MM.1S (cell line): ENCODE measurements at regions not wholly inside any gene's neighbourhood (a gene's known extent, or its start where the extent isn't known, plus 50 kb on each side); places are given as distances from the start of the nearest gene placed in this dataset.

Experiments
- DNase-seq: peaks from one replicate; pipeline ENCODE4 v3.0.0-alpha.2; 2015
- H2AFZ ChIP-seq: fragments of 300-600 bp; sonication (generic); 2 replicates; pipeline ENCODE4 v1.6.0; 2016; ENCODE audit warnings: antibody characterized with exemption, low read length
- H3F3A ChIP-seq: fragments of 300-600 bp; sonication (generic); 2 replicates; pipeline ENCODE4 v1.6.1; 2016; ENCODE audit warnings: mild to moderate bottlenecking, antibody characterized with exemption, low read length, moderate library complexity, mixed read lengths; ENCODE audit not compliant: insufficient read depth
- H3K27ac ChIP-seq: fragments of 300-600 bp; sonication (generic); 2 replicates; pipeline ENCODE4 v1.5.1; 2016; ENCODE audit warnings: mild to moderate bottlenecking, low read length
- H3K27me3 ChIP-seq: fragments of 300-600 bp; sonication (generic); replicated peaks from 2 replicates; pipeline ENCODE4 v1.6.0; 2016; ENCODE audit warnings: low read length; ENCODE audit not compliant: insufficient read depth
- H3K36me3 ChIP-seq: fragments of 300-600 bp; sonication (generic); replicated peaks from 2 replicates; pipeline ENCODE4 v1.6.1; 2016; ENCODE audit warnings: mild to moderate bottlenecking, low read length, mixed read lengths; ENCODE audit not compliant: insufficient read depth
- H3K4me1 ChIP-seq: fragments of 300-600 bp; sonication (generic); 2 replicates; pipeline ENCODE4 v1.6.1; 2016; ENCODE audit warnings: low read length, mixed read lengths
- H3K4me2 ChIP-seq: fragments of 300-600 bp; sonication (generic); 2 replicates; pipeline ENCODE4 v1.6.0; 2016; ENCODE audit warnings: low read depth, low read length
- H3K4me3 ChIP-seq: fragments of 300-600 bp; sonication (generic); 2 replicates; pipeline ENCODE4 v1.5.1; 2016; ENCODE audit warnings: low read length, mixed read lengths
- H3K79me2 ChIP-seq: fragments of 300-600 bp; sonication (generic); 2 replicates; pipeline ENCODE4 v1.6.1; 2016; ENCODE audit warnings: mixed run types, low read length, mixed read lengths
- H3K9ac ChIP-seq: fragments of 300-600 bp; sonication (generic); 2 replicates; pipeline ENCODE4 v1.6.1; 2016; ENCODE audit warnings: low read length, mixed read lengths
- H3K9me2 ChIP-seq: fragments of 300-600 bp; sonication (generic); replicated peaks from 2 replicates; pipeline ENCODE4 v1.6.1; 2016; ENCODE audit warnings: mild to moderate bottlenecking, low read length, mixed read lengths; ENCODE audit not compliant: insufficient read depth
- H3K9me3 ChIP-seq: fragments of 300-600 bp; sonication (generic); replicated peaks from 2 replicates; pipeline ENCODE4 v1.6.1; 2016; ENCODE audit warnings: mild to moderate bottlenecking, low read length, mixed read lengths; ENCODE audit not compliant: insufficient read depth
- H4K20me1 ChIP-seq: fragments of 300-600 bp; sonication (generic); 2 replicates; pipeline ENCODE4 v1.6.1; 2016; ENCODE audit warnings: mild to moderate bottlenecking, low read length, moderate library complexity, mixed read lengths; ENCODE audit not compliant: insufficient read depth
- EZH2 ChIP-seq: fragments of 300-600 bp; sonication (generic); optimal IDR thresholded peaks from 2 replicates; pipeline ENCODE3; 2017; ENCODE audit warnings: low read depth, mild to moderate bottlenecking, antibody characterized with exemption, low read length, mixed read lengths
- EZH2phosphoT487 ChIP-seq: fragments of 300-600 bp; sonication (generic); IDR thresholded peaks from 2 replicates; pipeline ENCODE4 v1.6.1; 2018; ENCODE audit warnings: antibody characterized with exemption, low read length
- TF ChIP-seq, protein P1 (sequence below): fragments of 300-600 bp; sonication (generic); IDR thresholded peaks from 2 replicates; pipeline ENCODE4 v1.5.1; 2016; ENCODE audit warnings: antibody characterized with exemption, low read length, mixed read lengths

DNA sequence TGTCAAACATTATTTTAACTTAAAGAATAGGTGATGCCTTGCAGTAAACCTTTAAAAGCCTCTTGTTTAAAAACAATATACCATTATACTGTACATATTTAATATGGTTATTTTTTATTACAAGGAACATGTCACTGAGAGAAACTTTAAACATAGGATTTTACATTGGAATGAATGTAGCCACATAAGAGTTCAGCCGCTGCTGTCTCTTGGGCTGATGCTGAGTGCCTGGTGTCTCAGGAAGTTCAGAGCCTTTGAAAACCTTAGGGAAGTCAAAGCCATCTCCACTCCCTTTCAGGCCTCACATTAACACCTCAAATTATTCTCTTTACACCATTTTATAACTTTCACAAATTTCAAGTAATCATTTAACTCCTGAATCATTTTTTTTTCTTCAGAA is 93.5 kb upstream of the DKK2 start:
- TF ChIP-seq, protein P1, sequence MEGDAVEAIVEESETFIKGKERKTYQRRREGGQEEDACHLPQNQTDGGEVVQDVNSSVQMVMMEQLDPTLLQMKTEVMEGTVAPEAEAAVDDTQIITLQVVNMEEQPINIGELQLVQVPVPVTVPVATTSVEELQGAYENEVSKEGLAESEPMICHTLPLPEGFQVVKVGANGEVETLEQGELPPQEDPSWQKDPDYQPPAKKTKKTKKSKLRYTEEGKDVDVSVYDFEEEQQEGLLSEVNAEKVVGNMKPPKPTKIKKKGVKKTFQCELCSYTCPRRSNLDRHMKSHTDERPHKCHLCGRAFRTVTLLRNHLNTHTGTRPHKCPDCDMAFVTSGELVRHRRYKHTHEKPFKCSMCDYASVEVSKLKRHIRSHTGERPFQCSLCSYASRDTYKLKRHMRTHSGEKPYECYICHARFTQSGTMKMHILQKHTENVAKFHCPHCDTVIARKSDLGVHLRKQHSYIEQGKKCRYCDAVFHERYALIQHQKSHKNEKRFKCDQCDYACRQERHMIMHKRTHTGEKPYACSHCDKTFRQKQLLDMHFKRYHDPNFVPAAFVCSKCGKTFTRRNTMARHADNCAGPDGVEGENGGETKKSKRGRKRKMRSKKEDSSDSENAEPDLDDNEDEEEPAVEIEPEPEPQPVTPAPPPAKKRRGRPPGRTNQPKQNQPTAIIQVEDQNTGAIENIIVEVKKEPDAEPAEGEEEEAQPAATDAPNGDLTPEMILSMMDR = no peak
- TF ChIP-seq EZH2 (no peak), EZH2phosphoT487 (no peak)
- Histone ChIP-seq H4K20me1 (no peaks in the 10 kb centered on the region), H3F3A (no peaks in the 10 kb centered on the region), H3K4me1 (no peaks in the 10 kb centered on the region), H3K27me3 (no peaks in the 10 kb centered on the region), H3K79me2 (no peaks in the 10 kb centered on the region), H3K4me3 (no peak overlapping the region), H3K9me3 (no peaks in the 10 kb centered on the region), H3K27ac (no peak overlapping the region), H3K36me3 (no peaks in the 10 kb centered on the region), H2AFZ (no peak overlapping the region), H3K4me2 (no peak overlapping the region), H3K9me2 (no peaks in the 10 kb centered on the region), H3K9ac (no peak overlapping the region)
- no peak for DNase-seq

DNA sequence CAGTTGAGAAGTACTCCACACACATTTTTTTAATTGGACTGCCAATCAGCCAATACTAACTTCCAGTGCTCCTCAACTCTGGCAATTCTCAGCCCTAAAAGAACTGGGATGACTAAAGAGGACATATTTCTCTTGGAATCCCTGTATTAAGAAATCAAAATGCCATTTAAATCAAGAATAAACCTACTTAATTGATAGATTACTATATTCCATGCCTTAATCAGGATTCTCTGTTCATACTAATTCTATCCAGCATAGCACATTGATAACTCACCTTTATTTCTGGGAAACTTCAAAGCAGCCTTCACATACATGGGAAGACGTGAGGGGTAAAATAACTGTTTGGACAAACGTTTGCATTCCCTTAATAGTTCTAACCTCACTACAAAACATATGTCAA is 93.0 kb upstream of the DKK2 start:
- no peak overlapping the region for H2AFZ ChIP-seq

DNA sequence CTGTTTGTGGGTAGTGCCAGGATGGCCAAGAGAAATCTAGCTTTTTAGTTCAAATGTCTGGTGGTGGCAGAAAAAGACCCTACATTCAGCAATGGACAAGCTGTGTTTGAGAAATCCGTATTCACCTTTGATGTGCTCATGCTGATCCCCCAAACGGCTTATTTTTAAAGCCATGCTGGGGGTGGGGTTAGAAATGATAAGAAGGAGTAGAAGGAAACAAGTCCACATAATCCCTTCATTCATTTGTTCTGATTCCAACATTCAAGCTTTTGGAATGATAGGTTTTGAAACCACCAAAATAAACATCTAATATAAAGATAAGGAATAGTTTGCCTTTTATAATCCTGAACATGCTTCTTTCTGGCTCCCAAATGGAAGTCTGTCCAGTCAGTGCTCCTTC is 92.0 kb upstream of the DKK2 start:
- no peaks in the 10 kb centered on the region for H3K79me2 ChIP-seq
- H3K9me2 ChIP-seq = no peaks in the 10 kb centered on the region
- no peak overlapping the region for H3K4me2 ChIP-seq
- no peak overlapping the region for H3K27ac ChIP-seq
- H3K9me3 ChIP-seq = no peaks in the 10 kb centered on the region
- no peaks in the 10 kb centered on the region for H3K27me3 ChIP-seq
- H2AFZ ChIP-seq = no peak overlapping the region
- no peaks in the 10 kb centered on the region for H3K4me1 ChIP-seq
- H3F3A ChIP-seq = no peaks in the 10 kb centered on the region
- no peak overlapping the region for H3K9ac ChIP-seq
- DNase-seq = no peak
- TF ChIP-seq EZH2phosphoT487 (no peak), EZH2 (no peak)
- TF ChIP-seq, protein P1 = no peak
- no peaks in the 10 kb centered on the region for H4K20me1 ChIP-seq
- no peaks in the 10 kb centered on the region for H3K36me3 ChIP-seq
- no peak overlapping the region for H3K4me3 ChIP-seq

More for the DNA sequence above, 93.0 kb upstream of the DKK2 start:
- Histone ChIP-seq H3K36me3 (no peaks in the 10 kb centered on the region), H4K20me1 (no peaks in the 10 kb centered on the region), H3K27me3 (no peaks in the 10 kb centered on the region), H3K9me3 (no peaks in the 10 kb centered on the region), H3K4me1 (no peaks in the 10 kb centered on the region), H3K4me3 (no peak overlapping the region), H3K9ac (no peak overlapping the region), H3K79me2 (no peaks in the 10 kb centered on the region), H3K4me2 (no peak overlapping the region), H3K9me2 (no peaks in the 10 kb centered on the region), H3K27ac (no peak overlapping the region), H3F3A (no peaks in the 10 kb centered on the region)
- TF ChIP-seq EZH2phosphoT487 (no peak), EZH2 (no peak)
- TF ChIP-seq, protein P1 = no peak
- DNase-seq = no peak
